Naive thymus-derived CD4-positive, alpha-beta T cell (primary cell): ENCODE measurements at regions not wholly inside any gene's neighbourhood (a gene's known extent, or its start where the extent isn't known, plus 50 kb on each side); places are given as distances from the start of the nearest gene placed in this dataset.

Experiments used
- ATAC-seq: fragments of 150-1000 bp; cut with Tn5 transposase; 2 replicates; pipeline ENCODE4 v1.10.0; 2021; ENCODE audit warnings: mild to moderate bottlenecking, moderate library complexity
- CTCF ChIA-PET: fragments of 350-600 bp; sonication (Branson Sonifier 250); formaldehyde crosslinking; loops from one replicate; lab custom pipeline; 2021; ENCODE audit warnings: antibody characterized with exemption; lab: Charles Lee
- POLR2A ChIA-PET: fragments of 350-600 bp; sonication (Branson Sonifier 250); formaldehyde crosslinking; loops from one replicate; lab custom pipeline; 2021; ENCODE audit warnings: antibody characterized with exemption, inconsistent platforms; lab: Charles Lee
- DNase-seq, 9 donors: peaks; one replicate each; pipeline versions ENCODE4 v3.0.0 to v3.0.0-alpha.2; 2020 to 2022; ENCODE audit warnings: mixed read lengths in 1 of 9
- H3K27ac ChIP-seq: one replicate; pipeline ENCODE4 v1.7.0; 2013; ENCODE audit warnings: mild to moderate bottlenecking, low read depth, low read length, moderate library complexity
- H3K27me3 ChIP-seq, 2 donors: one replicate each; pipeline ENCODE4 v1.7.0; 2013; ENCODE audit warnings: low read length in 2 of 2, mild to moderate bottlenecking in 2 of 2, moderate library complexity in 2 of 2; ENCODE audit not compliant: control insufficient read depth in 2 of 2, insufficient read depth in 2 of 2
- H3K36me3 ChIP-seq, 3 experiments: 1 replicate in 2 of 3; 2 replicates in 1 of 3; pipeline ENCODE4 v1.7.0; 2013; ENCODE audit warnings: low read length in 3 of 3, mild to moderate bottlenecking in 3 of 3, moderate library complexity in 1 of 3; ENCODE audit not compliant: insufficient read depth in 3 of 3, control insufficient read depth in 2 of 3
- H3K4me1 ChIP-seq, 2 donors: one replicate each; pipeline ENCODE4 v1.7.0; 2013; ENCODE audit warnings: low read length in 2 of 2, mild to moderate bottlenecking in 2 of 2, moderate library complexity in 1 of 2; ENCODE audit not compliant: control insufficient read depth in 2 of 2, insufficient read depth in 2 of 2
- H3K4me3 ChIP-seq: 2 replicates; pipeline ENCODE4 v1.7.0; 2013; ENCODE audit warnings: mild to moderate bottlenecking, low read length
- H3K9me3 ChIP-seq, 3 experiments: 1 replicate in 2 of 3; 2 replicates in 1 of 3; pipeline ENCODE4 v1.7.0; 2013; ENCODE audit warnings: low read length in 3 of 3; ENCODE audit not compliant: control insufficient read depth in 2 of 3
- H3K27ac Mint-ChIP-seq, 9 donors: one replicate each; pipeline ENCODE4 v1.8.0; 2020 to 2022; ENCODE audit warnings: mixed read lengths in 9 of 9, mild to moderate bottlenecking in 8 of 9, moderate library complexity in 5 of 9, inconsistent platforms in 2 of 9
- H3K27me3 Mint-ChIP-seq, 5 donors: one replicate each; pipeline ENCODE4 v1.8.0; 2021 to 2022; ENCODE audit warnings: mixed read lengths in 5 of 5, mild to moderate bottlenecking in 1 of 5
- H3K36me3 Mint-ChIP-seq, 5 donors: one replicate each; pipeline ENCODE4 v1.8.0; 2020 to 2022; ENCODE audit warnings: mixed read lengths in 5 of 5, mild to moderate bottlenecking in 3 of 5, inconsistent platforms in 1 of 5
- H3K4me1 Mint-ChIP-seq, 7 donors: one replicate each; pipeline ENCODE4 v1.8.0; 2020 to 2022; ENCODE audit warnings: mixed read lengths in 7 of 7, mild to moderate bottlenecking in 3 of 7, inconsistent platforms in 1 of 7
- H3K4me3 Mint-ChIP-seq, 10 donors: one replicate each; pipeline ENCODE4 v1.8.0; 2020 to 2022; ENCODE audit warnings: mild to moderate bottlenecking in 10 of 10, mixed read lengths in 10 of 10, moderate library complexity in 6 of 10, inconsistent platforms in 2 of 10
- H3K9me3 Mint-ChIP-seq, 11 donors: one replicate each; pipeline ENCODE4 v1.8.0; 2020 to 2022; ENCODE audit warnings: mixed read lengths in 11 of 11, mild to moderate bottlenecking in 4 of 11, inconsistent platforms in 1 of 11, moderate library complexity in 1 of 11
- intact Hi-C, 2 donors: fragments of 100-400 bp; cut with micrococcal nuclease; formaldehyde crosslinking; loops; one replicate each; pipeline ENCODE4 v1.15.1; 2023

- POLR2A ChIA-PET: no interaction called here
- Histone ChIP-seq H3K4me3 (no peak overlapping the region), H3K36me3 (no peaks in the 10 kb centered on the region), H3K27ac (no peak overlapping the region), H3K9me3 (no peaks in the 10 kb centered on the region), H3K4me1 (no peaks in the 10 kb centered on the region), H3K27me3 (no peaks in the 10 kb centered on the region)
- Mint-ChIP-seq H3K27ac (no peak overlapping the region), H3K9me3 (peaks cover 0 to 3% (median 0%) of the 10 kb centered on the region in 11 donors), H3K36me3 (no peaks in the 10 kb centered on the region), H3K27me3 (peaks cover 0 to 4% (median 0%) of the 10 kb centered on the region in 5 donors), H3K4me1 (no peaks in the 10 kb centered on the region), H3K4me3 (no peak overlapping the region)
- intact Hi-C loops: no loop called here
- ATAC-seq (no peak), DNase-seq (no peak)
- CTCF ChIA-PET: no interaction called here
Measured at GRCh38 chr5:107219993-107220392, 450.7 kb downstream of the EFNA5 start.

- no peaks in the 10 kb centered on the region for H3K36me3 ChIP-seq
- Mint-ChIP-seq H3K27ac (no peak overlapping the region), H3K4me3 (no peak overlapping the region), H3K36me3 (no peaks in the 10 kb centered on the region), H3K9me3 (peaks cover 0 to 3% (median 0%) of the 10 kb centered on the region in 11 donors), H3K27me3 (peaks cover 0 to 4% (median 0%) of the 10 kb centered on the region in 5 donors), H3K4me1 (no peaks in the 10 kb centered on the region)
- ChIA-PET POLR2A (no interaction called here), CTCF (no interaction called here)
- intact Hi-C loops: no loop called here
- DNase-seq: no peak
- no peaks in the 10 kb centered on the region for H3K27me3 ChIP-seq
- H3K27ac ChIP-seq: no peak overlapping the region
- no peaks in the 10 kb centered on the region for H3K9me3 ChIP-seq
- H3K4me3 ChIP-seq: no peak overlapping the region
- H3K4me1 ChIP-seq: no peaks in the 10 kb centered on the region
- no peak for ATAC-seq
Measured at GRCh38 chr5:107218457-107219193, 452.1 kb downstream of the EFNA5 start.

GRCh38 chr5:107217721-107218130 is 453.0 kb downstream of the EFNA5 start:
- Mint-ChIP-seq H3K27me3 (peaks cover 0 to 4% (median 0%) of the 10 kb centered on the region in 5 donors), H3K9me3 (peaks cover 0 to 3% (median 0%) of the 10 kb centered on the region in 11 donors), H3K4me3 (no peak overlapping the region), H3K4me1 (no peaks in the 10 kb centered on the region), H3K36me3 (no peaks in the 10 kb centered on the region), H3K27ac (no peak overlapping the region)
- CTCF ChIA-PET: no interaction called here
- intact Hi-C loops: no loop called here
- ATAC-seq (no peak), DNase-seq (no peak)
- Histone ChIP-seq H3K27ac (no peak overlapping the region), H3K36me3 (no peaks in the 10 kb centered on the region), H3K27me3 (no peaks in the 10 kb centered on the region), H3K4me1 (no peaks in the 10 kb centered on the region), H3K4me3 (no peak overlapping the region), H3K9me3 (no peaks in the 10 kb centered on the region)
- POLR2A ChIA-PET: no interaction called here

- H3K4me1 ChIP-seq: no peaks in the 10 kb centered on the region
- POLR2A ChIA-PET: no interaction called here
- ATAC-seq (no peak), DNase-seq (no peak)
- no peak overlapping the region for H3K27ac Mint-ChIP-seq
- peaks cover 0 to 3% (median 0%) of the 10 kb centered on the region in 11 donors for H3K9me3 Mint-ChIP-seq
- H3K36me3 ChIP-seq: no peaks in the 10 kb centered on the region
- H3K36me3 Mint-ChIP-seq: no peaks in the 10 kb centered on the region
- CTCF ChIA-PET: no interaction called here
- no peak overlapping the region for H3K27ac ChIP-seq
- intact Hi-C loops: no loop called here
- H3K4me3 Mint-ChIP-seq: no peak overlapping the region
- no peaks in the 10 kb centered on the region for H3K9me3 ChIP-seq
- no peak overlapping the region for H3K4me3 ChIP-seq
- peaks cover 0 to 4% (median 0%) of the 10 kb centered on the region in 5 donors for H3K27me3 Mint-ChIP-seq
- H3K4me1 Mint-ChIP-seq: no peaks in the 10 kb centered on the region
- no peaks in the 10 kb centered on the region for H3K27me3 ChIP-seq
Measured at GRCh38 chr5:107216587-107216986, 454.1 kb downstream of the EFNA5 start.

- intact Hi-C loops: no loop called here
- Histone ChIP-seq H3K9me3 (no peaks in the 10 kb centered on the region), H3K36me3 (no peaks in the 10 kb centered on the region), H3K27me3 (no peaks in the 10 kb centered on the region), H3K27ac (no peak overlapping the region), H3K4me1 (no peaks in the 10 kb centered on the region), H3K4me3 (no peak overlapping the region)
- no peak for ATAC-seq
- Mint-ChIP-seq H3K4me3 (no peak overlapping the region), H3K27ac (no peak overlapping the region), H3K27me3 (peaks cover 0 to 4% (median 0%) of the 10 kb centered on the region in 5 donors), H3K4me1 (no peaks in the 10 kb centered on the region), H3K9me3 (peaks cover 0 to 3% (median 0%) of the 10 kb centered on the region in 11 donors), H3K36me3 (no peaks in the 10 kb centered on the region)
- CTCF ChIA-PET: no interaction called here
- POLR2A ChIA-PET: no interaction called here
- DNase-seq: no peak
Measured at GRCh38 chr5:107215611-107216010, 455.1 kb downstream of the EFNA5 start.

- Mint-ChIP-seq H3K27ac (no peak overlapping the region), H3K27me3 (peaks cover 0 to 4% (median 0%) of the 10 kb centered on the region in 5 donors), H3K9me3 (peaks cover 0 to 4% (median 0%) of the 10 kb centered on the region in 11 donors), H3K4me1 (no peaks in the 10 kb centered on the region), H3K36me3 (no peaks in the 10 kb centered on the region), H3K4me3 (no peak overlapping the region)
- no peak overlapping the region for H3K27ac ChIP-seq
- H3K27me3 ChIP-seq: no peaks in the 10 kb centered on the region
- no peak overlapping the region for H3K4me3 ChIP-seq
- no peak for ATAC-seq
- H3K4me1 ChIP-seq: no peaks in the 10 kb centered on the region
- ChIA-PET POLR2A (no interaction called here), CTCF (no interaction called here)
- no peaks in the 10 kb centered on the region for H3K9me3 ChIP-seq
- intact Hi-C loops: no loop called here
- H3K36me3 ChIP-seq: no peaks in the 10 kb centered on the region
- no peak for DNase-seq
Measured at GRCh38 chr5:107213025-107213424, 457.7 kb downstream of the EFNA5 start.

- Mint-ChIP-seq H3K4me3 (no peak overlapping the region), H3K9me3 (peaks cover 0 to 9% (median 0%) of the 10 kb centered on the region in 11 donors), H3K36me3 (no peaks in the 10 kb centered on the region), H3K27ac (no peak overlapping the region), H3K4me1 (no peaks in the 10 kb centered on the region), H3K27me3 (peaks cover 0 to 4% (median 0%) of the 10 kb centered on the region in 5 donors)
- Histone ChIP-seq H3K4me1 (no peaks in the 10 kb centered on the region), H3K9me3 (no peaks in the 10 kb centered on the region), H3K27ac (no peak overlapping the region), H3K27me3 (no peaks in the 10 kb centered on the region), H3K4me3 (no peak overlapping the region), H3K36me3 (no peaks in the 10 kb centered on the region)
- no peak for ATAC-seq
- intact Hi-C loops: no loop called here
- ChIA-PET CTCF (no interaction called here), POLR2A (no interaction called here)
- no peak for DNase-seq
Measured at GRCh38 chr5:107211630-107212029, 459.1 kb downstream of the EFNA5 start.
